GM23338 (cell line): ENCODE measurements at regions not wholly inside any gene's neighbourhood (a gene's known extent, or its start where the extent isn't known, plus 50 kb on each side); places are given as distances from the start of the nearest gene placed in this dataset.
"Not testable (repeated sequence)": the region's sequence is repeated elsewhere in the genome, so short reads cannot be mapped to it uniquely, and the experiment has no call there.

Source experiments
- ATAC-seq: fragments of 200-7000 bp; cut with Tn5 transposase; 3 replicates; pipeline ENCODE4 v1.9.1; 2020
- DNase-seq: peaks from one replicate; pipeline ENCODE4 v3.0.0-alpha.2; 2015; ENCODE audit warnings: low spot score
- H2AFZ ChIP-seq: fragments of 200-600 bp; sonication (generic); 2 replicates; pipeline ENCODE4 v1.8.0; 2016; ENCODE audit warnings: antibody characterized with exemption, mild to moderate bottlenecking, moderate library complexity
- H3F3A ChIP-seq: fragments of 200-600 bp; sonication (generic); replicated peaks from 2 replicates; pipeline ENCODE4 v1.8.0; 2017; ENCODE audit warnings: antibody characterized with exemption, mixed run types, low read depth
- H3K27ac ChIP-seq: fragments of 200-600 bp; sonication (generic); 2 replicates; pipeline ENCODE4 v1.6.1; 2016; ENCODE audit warnings: low read depth
- H3K27me3 ChIP-seq: fragments of 200-600 bp; sonication (generic); 2 replicates; pipeline ENCODE4 v1.8.0; 2016; ENCODE audit warnings: mild to moderate bottlenecking, mixed run types, moderate library complexity; ENCODE audit not compliant: insufficient read depth
- H3K36me3 ChIP-seq: fragments of 200-600 bp; sonication (generic); 2 replicates; pipeline ENCODE4 v1.8.0; 2016; ENCODE audit warnings: mild to moderate bottlenecking; ENCODE audit not compliant: insufficient read depth
- H3K4me1 ChIP-seq: fragments of 200-600 bp; sonication (generic); 2 replicates; pipeline ENCODE4 v1.8.0; 2016; ENCODE audit warnings: mild to moderate bottlenecking, moderate library complexity; ENCODE audit not compliant: insufficient read depth
- H3K4me2 ChIP-seq: fragments of 200-600 bp; sonication (generic); 2 replicates; pipeline ENCODE4 v1.7.1; 2017; ENCODE audit warnings: mixed run types
- H3K4me3 ChIP-seq: fragments of 200-600 bp; sonication (generic); 2 replicates; pipeline ENCODE4 v1.6.1; 2016; ENCODE audit warnings: mixed run types
- H3K79me2 ChIP-seq: fragments of 200-600 bp; sonication (generic); replicated peaks from 2 replicates; pipeline ENCODE4 v1.8.0; 2017; ENCODE audit warnings: mild to moderate bottlenecking; ENCODE audit not compliant: insufficient read depth
- H3K9me2 ChIP-seq: fragments of 200-600 bp; sonication (generic); 2 replicates; pipeline ENCODE4 v1.8.0; 2017; ENCODE audit not compliant: insufficient read depth
- H4K20me1 ChIP-seq: fragments of 200-600 bp; sonication (generic); replicated peaks from 2 replicates; pipeline ENCODE4 v1.8.0; 2017; ENCODE audit warnings: mild to moderate bottlenecking; ENCODE audit not compliant: insufficient read depth
- H3K27ac Mint-ChIP-seq: 2 replicates; pipeline ENCODE4 v1.8.0; 2020; ENCODE audit warnings: inconsistent platforms, mild to moderate bottlenecking, moderate library complexity, mixed read lengths
- H3K27me3 Mint-ChIP-seq: 3 replicates; pipeline ENCODE4 v1.8.0; 2022; ENCODE audit warnings: low read depth, mild to moderate bottlenecking, moderate library complexity, mixed read lengths, inconsistent platforms; ENCODE audit not compliant: insufficient read depth, poor library complexity
- H3K36me3 Mint-ChIP-seq: 3 replicates; pipeline ENCODE4 v1.8.0; 2021; ENCODE audit warnings: low read depth, mild to moderate bottlenecking, inconsistent platforms, moderate library complexity, mixed read lengths
- H3K4me1 Mint-ChIP-seq: 3 replicates; pipeline ENCODE4 v1.8.0; 2020; ENCODE audit warnings: mild to moderate bottlenecking, inconsistent platforms, mixed read lengths
- H3K4me3 Mint-ChIP-seq: 3 replicates; pipeline ENCODE4 v1.8.0; 2021; ENCODE audit warnings: moderate library complexity, mild to moderate bottlenecking, inconsistent platforms, mixed read lengths
- H3K9me3 Mint-ChIP-seq: 3 replicates; pipeline ENCODE4 v1.8.0; 2020; ENCODE audit warnings: moderate library complexity, mild to moderate bottlenecking, inconsistent platforms, mixed read lengths
- CREB1 ChIP-seq: fragments of 250-450 bp; sonication (Bioruptor Pico); IDR thresholded peaks from 2 replicates; pipeline ENCODE4 v1.5.0; 2020; ENCODE audit warnings: low read depth, mild to moderate bottlenecking, moderate library complexity
- CTCF ChIP-seq, 2 experiments: fragments of 200-600 bp in 1 of 2; sonication (generic) in 1 of 2; conservative IDR thresholded peaks; 2 replicates each; pipeline versions ENCODE4 v1.5.1 to v1.6.1; 2016 to 2017; ENCODE audit warnings: antibody characterized with exemption in 2 of 2, low read depth in 2 of 2, mild to moderate bottlenecking in 2 of 2, moderate library complexity in 1 of 2
- ETS1 ChIP-seq: IDR thresholded peaks from 2 replicates; pipeline ENCODE4 v1.6.1; 2016; ENCODE audit warnings: antibody characterized with exemption
- EZH2 ChIP-seq: fragments of 200-600 bp; sonication (generic); IDR thresholded peaks from one replicate; pipeline ENCODE4 v1.8.0; 2017; ENCODE audit warnings: antibody characterized with exemption, mild to moderate bottlenecking, low read depth; ENCODE audit not compliant: unreplicated experiment
- EZH2phosphoT487 ChIP-seq: fragments of 200-600 bp; sonication (generic); IDR thresholded peaks from one replicate; pipeline ENCODE4 v1.8.1; 2018; ENCODE audit warnings: antibody characterized with exemption; ENCODE audit not compliant: unreplicated experiment
- JUNB ChIP-seq: IDR thresholded peaks from one replicate; pipeline ENCODE4 v1.6.1; 2016; ENCODE audit warnings: antibody characterized with exemption; ENCODE audit not compliant: unreplicated experiment
- NANOG ChIP-seq: IDR thresholded peaks from 2 replicates; pipeline ENCODE4 v1.6.1; 2016; ENCODE audit warnings: antibody characterized with exemption, borderline replicate concordance
- POLR2AphosphoS5 ChIP-seq: IDR thresholded peaks from 2 replicates; pipeline ENCODE4 v1.6.1; 2016; ENCODE audit warnings: antibody characterized with exemption, low read depth
- STAT1 ChIP-seq: IDR thresholded peaks from one replicate; pipeline ENCODE4 v1.6.1; 2016; ENCODE audit warnings: antibody characterized with exemption; ENCODE audit not compliant: unreplicated experiment
- ZNF114 ChIP-seq: fragments of 250-450 bp; sonication (Bioruptor Pico); IDR thresholded peaks from 2 replicates; pipeline ENCODE4 v1.5.0; 2020; ENCODE audit warnings: mild to moderate bottlenecking, moderate library complexity
- ZNF331 ChIP-seq: fragments of 250-450 bp; sonication (Bioruptor Pico); IDR thresholded peaks from 2 replicates; pipeline ENCODE4 v1.5.0; 2020; ENCODE audit warnings: low read depth, mild to moderate bottlenecking, moderate library complexity
- ZNF462 ChIP-seq: fragments of 250-450 bp; sonication (Bioruptor Pico); IDR thresholded peaks from 2 replicates; pipeline ENCODE4 v1.5.0; 2020; ENCODE audit warnings: mild to moderate bottlenecking, moderate library complexity

- H3K9me2 ChIP-seq: no peaks in the 10 kb centered on the region
- Mint-ChIP-seq H3K9me3 (peaks cover 1% of the 10 kb centered on the region; the same call in 1 of the 3 replicates), H3K27ac (no peak overlapping the region), H3K36me3 (no peaks in the 10 kb centered on the region), H3K4me1 (no peaks in the 10 kb centered on the region), H3K4me3 (no peak overlapping the region), H3K27me3 (no peaks in the 10 kb centered on the region)
- H3K27ac ChIP-seq: no peak overlapping the region
- ATAC-seq (no peak), DNase-seq (no peak)
- no peaks in the 10 kb centered on the region for H3F3A ChIP-seq
- H3K4me2 ChIP-seq: no peak overlapping the region
- no peak overlapping the region for H3K4me3 ChIP-seq
- H4K20me1 ChIP-seq: no peaks in the 10 kb centered on the region
- no peaks in the 10 kb centered on the region for H3K36me3 ChIP-seq
- TF ChIP-seq ETS1 (no peak), POLR2AphosphoS5 (no peak), STAT1 (no peak), EZH2phosphoT487 (no peak), JUNB (no peak), NANOG (no peak), EZH2 (no peak), ZNF114 (CRISPR knock-in tag) (no peak), ZNF462 (CRISPR knock-in tag) (no peak), CREB1 (CRISPR knock-in tag) (no peak), CTCF (conservative IDR thresholded peaks at IDR 0.05; ENCODE audit: low read depth in 2 of 2) (no peak), ZNF331 (CRISPR knock-in tag) (no peak)
- H3K27me3 ChIP-seq: no peaks in the 10 kb centered on the region
- H3K4me1 ChIP-seq: no peaks in the 10 kb centered on the region
- no peak overlapping the region for H2AFZ ChIP-seq
- no peaks in the 10 kb centered on the region for H3K79me2 ChIP-seq
Measured at GRCh38 chr16:48955837-48956236, 325.8 kb downstream of the CBLN1 start.

GRCh38 chr16:48951621-48952125 lies 330.0 kb downstream of the CBLN1 start:
- not testable (repeated sequence) for H3K36me3 Mint-ChIP-seq, H3K4me1 ChIP-seq, DNase-seq, H3K4me3 Mint-ChIP-seq, H2AFZ ChIP-seq, H3K4me2 ChIP-seq, H3K27me3 Mint-ChIP-seq, ATAC-seq, H3K79me2 ChIP-seq, H4K20me1 ChIP-seq, H3K27ac ChIP-seq, H3F3A ChIP-seq, H3K9me2 ChIP-seq, H3K4me1 Mint-ChIP-seq, H3K36me3 ChIP-seq, H3K27me3 ChIP-seq, H3K27ac Mint-ChIP-seq, H3K4me3 ChIP-seq
- H3K9me3 Mint-ChIP-seq: peaks cover 15% of the 10 kb centered on the region
